ENCODE measurements at regions not wholly inside any gene's neighbourhood (a gene's known extent, or its start where the extent isn't known, plus 50 kb on each side); places are given as distances from the start of the nearest gene placed in this dataset.
"Not testable (repeated sequence)": the region's sequence is repeated elsewhere in the genome, so short reads cannot be mapped to it uniquely, and the experiment has no call there.

GRCh38 chr3:24689353-24689752, 194.7 kb upstream of the THRB start:
- no peak for TF ChIP-seq CTCF (conservative IDR thresholded peaks at IDR 0.05; ENCODE audit: low read depth, low read length)
- H3K4me3 ChIP-seq (ENCODE audit: low read depth, low read length) = no peak overlapping the region
- no peak for DNase-seq (ENCODE audit: low read depth)

DNA sequence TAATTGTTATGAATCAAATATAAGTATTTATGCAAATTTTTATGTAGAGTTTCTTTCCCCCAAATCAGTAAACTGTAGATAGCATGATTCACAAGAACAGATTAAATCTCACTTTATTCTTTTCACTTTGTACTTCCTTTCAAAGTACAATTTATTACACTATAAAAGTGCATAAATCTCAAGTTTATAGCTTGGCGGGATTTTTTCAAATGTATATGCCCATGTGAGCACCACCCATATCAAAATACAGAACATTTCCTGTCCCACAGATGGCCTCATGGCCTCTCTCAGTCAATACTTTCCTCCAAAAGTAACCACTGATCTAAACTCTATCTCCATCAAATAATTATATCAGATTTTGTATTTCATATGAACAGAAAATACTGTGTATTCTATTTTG, 196.1 kb upstream of the THRB start:
- H3K4me3 ChIP-seq (ENCODE audit: low read depth, low read length) = no peak overlapping the region
- TF ChIP-seq CTCF (conservative IDR thresholded peaks at IDR 0.05; ENCODE audit: low read depth, low read length) = no peak

DNA sequence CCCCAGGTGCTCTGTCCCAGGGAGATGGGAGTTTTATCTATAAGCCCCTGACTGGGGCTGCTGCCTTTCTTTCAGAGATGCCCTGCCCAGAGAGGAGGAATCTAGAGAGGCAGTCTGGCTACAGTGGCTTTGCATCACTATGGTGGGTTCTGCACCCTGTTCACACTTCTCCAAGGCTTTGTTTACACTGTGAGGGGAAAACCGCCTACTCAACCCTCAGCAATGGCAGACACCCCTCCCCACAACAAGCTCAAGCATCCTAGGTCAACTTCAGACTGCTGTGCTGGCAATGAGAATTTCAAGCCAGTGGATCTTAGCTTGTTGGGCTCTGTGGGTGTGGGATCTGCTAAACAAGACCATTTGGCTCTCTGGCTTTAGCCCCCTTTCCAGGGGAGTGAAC, 204.4 kb upstream of the THRB start:
- H3K4me3 ChIP-seq (ENCODE audit: low read depth, low read length); DNase-seq (ENCODE audit: low read depth): not testable (repeated sequence)

More for the DNA sequence above, 196.1 kb upstream of the THRB start:
- DNase-seq (ENCODE audit: low read depth) = no peak

GRCh38 chr3:24704496-24704895, 209.8 kb upstream of the THRB start:
- DNase-seq (ENCODE audit: low read depth) = peak; percentile 63
- no peak for TF ChIP-seq CTCF (conservative IDR thresholded peaks at IDR 0.05; ENCODE audit: low read depth, low read length)
- no peak overlapping the region for H3K4me3 ChIP-seq (ENCODE audit: low read depth, low read length)

DNA sequence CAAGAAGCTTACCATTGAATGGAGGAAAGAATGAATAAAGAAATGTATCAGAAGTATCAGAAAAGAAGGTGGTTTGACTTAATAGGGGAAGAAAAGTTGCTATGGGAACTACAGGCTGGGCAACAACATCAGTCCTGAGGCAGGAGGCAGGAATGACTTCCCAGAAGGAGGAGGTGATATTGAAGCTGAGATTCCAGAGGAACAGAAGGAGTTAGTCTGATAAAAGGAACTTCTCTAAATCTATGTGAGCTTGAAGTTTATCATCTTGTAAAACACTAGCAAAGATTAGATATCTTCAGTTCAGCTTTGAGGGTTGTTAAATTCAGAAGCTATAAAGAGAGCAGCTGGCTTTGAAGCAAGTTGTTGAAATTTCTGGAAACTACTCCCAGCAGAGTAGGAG, 213.3 kb upstream of the THRB start:
- H3K4me3 ChIP-seq (ENCODE audit: low read depth, low read length) = no peak overlapping the region
- TF ChIP-seq CTCF (conservative IDR thresholded peaks at IDR 0.05; ENCODE audit: low read depth, low read length) = no peak
- DNase-seq (ENCODE audit: low read depth) = no peak

- DNase-seq (ENCODE audit: low read depth) = peak; percentile 7
- H3K4me3 ChIP-seq (ENCODE audit: low read depth, low read length) = no peak overlapping the region
- no peak for TF ChIP-seq CTCF (conservative IDR thresholded peaks at IDR 0.05; ENCODE audit: low read depth, low read length)
Measured at GRCh38 chr3:24709956-24710355, 215.3 kb upstream of the THRB start.

DNA sequence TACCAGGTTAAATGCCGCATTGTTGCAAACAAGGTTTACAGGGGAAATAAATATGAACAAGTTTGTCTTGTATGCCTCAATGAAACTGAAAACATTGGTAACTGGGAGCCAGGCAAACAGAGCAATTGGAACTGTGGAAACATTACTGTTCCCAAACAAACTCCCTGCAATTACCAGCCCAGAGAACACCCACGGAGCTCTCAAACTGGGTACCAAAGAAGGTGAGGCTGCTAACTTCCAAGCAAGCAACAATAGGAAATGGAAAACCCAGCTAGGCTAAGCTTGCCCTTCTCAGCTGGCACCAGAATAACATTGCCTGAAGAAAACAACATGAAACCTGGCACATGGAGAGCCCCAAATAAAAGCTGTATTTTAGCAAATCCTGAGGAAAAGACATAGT, 218.9 kb upstream of the THRB start:
- no peak for DNase-seq (ENCODE audit: low read depth)

More for the DNA sequence above, 218.9 kb upstream of the THRB start:
- TF ChIP-seq CTCF (conservative IDR thresholded peaks at IDR 0.05; ENCODE audit: low read depth, low read length) = no peak
- no peak overlapping the region for H3K4me3 ChIP-seq (ENCODE audit: low read depth, low read length)

Data from epithelial cell of proximal tubule (primary cell).